Colonic mucosa (tissue), 4 donors: ENCODE measurements at regions not wholly inside any gene's neighbourhood (a gene's known extent, or its start where the extent isn't known, plus 50 kb on each side); places are given as distances from the start of the nearest gene placed in this dataset.

ENCODE experiments used
- DNase-seq: peaks from one replicate; pipeline ENCODE4 v3.0.0-alpha.2; 2020
- H3K27ac ChIP-seq: fragments of 200-600 bp; one replicate; pipeline ENCODE4 v1.8.0; 2021
- H3K27me3 ChIP-seq: fragments of 200-600 bp; one replicate; pipeline ENCODE4 v1.8.0; 2021
- H3K36me3 ChIP-seq: fragments of 200-600 bp; one replicate; pipeline ENCODE4 v1.8.0; 2021
- H3K4me1 ChIP-seq: fragments of 200-600 bp; one replicate; pipeline ENCODE4 v1.8.0; 2021; ENCODE audit warnings: mild to moderate bottlenecking
- H3K4me3 ChIP-seq: fragments of 200-600 bp; one replicate; pipeline ENCODE4 v1.8.0; 2021
- H3K9ac ChIP-seq, 2 donors: one replicate each; pipeline ENCODE4 v1.7.0; 2013; ENCODE audit warnings: control low read depth in 2 of 2, low read depth in 2 of 2, low read length in 2 of 2
- H3K9me3 ChIP-seq: fragments of 200-600 bp; one replicate; pipeline ENCODE4 v1.8.0; 2021
- intact Hi-C: fragments of 100-400 bp; cut with DNase I; formaldehyde crosslinking; loops from one replicate; pipeline ENCODE4 v1.14.1; 2022
- TF ChIP-seq, protein P1 (sequence below): fragments of 200-600 bp; IDR thresholded peaks from one replicate; pipeline ENCODE4 v1.8.0; 2022; ENCODE audit warnings: antibody characterized with exemption, mild to moderate bottlenecking
- donor health status: healthy.
- donor health status: DM: no; HTN: no; CAD: no.
- donor health status: DM: no; HTN: no; CAD: no.

DNA sequence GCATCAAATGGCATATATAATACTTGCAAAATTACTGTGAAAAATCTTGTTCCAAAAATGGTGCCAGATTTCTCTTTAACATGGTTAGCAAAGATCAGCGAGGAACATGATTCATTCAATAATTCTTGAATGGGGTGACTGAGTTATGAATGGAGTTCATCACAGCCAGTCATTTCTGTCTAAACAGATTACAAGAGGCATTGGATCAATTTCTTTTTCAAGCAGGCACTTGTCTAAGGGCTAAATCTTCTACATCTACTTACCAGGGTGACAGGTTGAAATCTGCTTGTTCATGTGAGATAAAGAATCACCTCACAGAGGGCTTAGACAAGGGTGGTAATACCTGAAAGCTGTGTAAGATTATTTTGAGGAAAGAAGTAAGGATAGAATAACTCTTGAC is 247.7 kb downstream of the ATP23 start:
- no peaks in the 10 kb centered on the region for H3K4me1 ChIP-seq
- no peak overlapping the region for H3K9ac ChIP-seq
- no peaks in the 10 kb centered on the region for H3K36me3 ChIP-seq
- intact Hi-C loops, result no loop called here
- H3K4me3 ChIP-seq, result no peak overlapping the region
- DNase-seq, result no peak
- H3K27ac ChIP-seq, result no peak overlapping the region
- no peaks in the 10 kb centered on the region for H3K9me3 ChIP-seq
- no peaks in the 10 kb centered on the region for H3K27me3 ChIP-seq
- TF ChIP-seq, protein P1, sequence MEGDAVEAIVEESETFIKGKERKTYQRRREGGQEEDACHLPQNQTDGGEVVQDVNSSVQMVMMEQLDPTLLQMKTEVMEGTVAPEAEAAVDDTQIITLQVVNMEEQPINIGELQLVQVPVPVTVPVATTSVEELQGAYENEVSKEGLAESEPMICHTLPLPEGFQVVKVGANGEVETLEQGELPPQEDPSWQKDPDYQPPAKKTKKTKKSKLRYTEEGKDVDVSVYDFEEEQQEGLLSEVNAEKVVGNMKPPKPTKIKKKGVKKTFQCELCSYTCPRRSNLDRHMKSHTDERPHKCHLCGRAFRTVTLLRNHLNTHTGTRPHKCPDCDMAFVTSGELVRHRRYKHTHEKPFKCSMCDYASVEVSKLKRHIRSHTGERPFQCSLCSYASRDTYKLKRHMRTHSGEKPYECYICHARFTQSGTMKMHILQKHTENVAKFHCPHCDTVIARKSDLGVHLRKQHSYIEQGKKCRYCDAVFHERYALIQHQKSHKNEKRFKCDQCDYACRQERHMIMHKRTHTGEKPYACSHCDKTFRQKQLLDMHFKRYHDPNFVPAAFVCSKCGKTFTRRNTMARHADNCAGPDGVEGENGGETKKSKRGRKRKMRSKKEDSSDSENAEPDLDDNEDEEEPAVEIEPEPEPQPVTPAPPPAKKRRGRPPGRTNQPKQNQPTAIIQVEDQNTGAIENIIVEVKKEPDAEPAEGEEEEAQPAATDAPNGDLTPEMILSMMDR, result no peak

DNA sequence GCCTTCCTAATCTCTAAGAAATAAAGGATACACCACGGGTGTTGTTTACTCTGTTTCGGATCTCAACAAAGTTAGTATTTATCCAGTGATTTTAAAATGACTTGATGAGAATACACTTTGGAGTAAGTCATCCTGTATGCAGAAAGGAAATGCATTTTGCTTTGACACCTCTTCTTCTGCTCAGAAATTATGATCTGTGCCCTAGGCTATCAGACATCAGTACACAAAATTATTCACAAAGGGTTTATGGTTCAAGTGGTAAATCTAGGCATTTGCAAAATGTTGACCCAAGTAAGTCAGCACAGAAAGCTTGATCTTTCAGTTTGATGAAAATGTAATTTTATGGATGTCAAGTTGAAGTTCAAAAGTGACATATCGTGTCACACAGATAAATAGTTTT is 248.5 kb downstream of the ATP23 start:
- H3K4me1 ChIP-seq, result no peaks in the 10 kb centered on the region
- intact Hi-C loops, result no loop called here
- no peaks in the 10 kb centered on the region for H3K27me3 ChIP-seq
- no peak overlapping the region for H3K4me3 ChIP-seq
- TF ChIP-seq, protein P1, result no peak
- no peak overlapping the region for H3K9ac ChIP-seq
- H3K36me3 ChIP-seq, result no peaks in the 10 kb centered on the region
- H3K27ac ChIP-seq, result no peak overlapping the region
- H3K9me3 ChIP-seq, result no peaks in the 10 kb centered on the region
- no peak for DNase-seq

DNA sequence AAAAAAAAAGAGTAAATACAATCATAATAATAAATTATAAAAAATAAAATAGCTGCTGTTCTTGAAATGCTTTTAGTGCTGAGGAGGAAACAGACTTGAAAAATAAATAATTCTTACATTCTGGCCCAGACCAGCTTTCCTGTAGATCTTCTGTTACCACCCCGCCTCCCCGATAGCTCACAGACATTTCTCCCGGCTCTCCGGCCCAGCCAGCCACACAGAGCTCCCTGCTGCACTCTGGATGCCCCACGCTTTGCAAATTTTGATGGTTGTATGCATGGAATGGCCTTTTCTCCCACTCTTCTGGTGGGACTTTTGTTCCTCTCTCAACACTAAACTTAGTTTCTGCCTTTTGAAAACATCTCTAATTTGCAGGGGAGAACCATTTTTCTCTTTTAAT is 249.3 kb downstream of the ATP23 start:
- no peak overlapping the region for H3K27ac ChIP-seq
- no peaks in the 10 kb centered on the region for H3K27me3 ChIP-seq
- no peaks in the 10 kb centered on the region for H3K9me3 ChIP-seq
- intact Hi-C loops, result no loop called here
- TF ChIP-seq, protein P1, result no peak
- H3K4me3 ChIP-seq, result no peak overlapping the region
- H3K4me1 ChIP-seq, result no peaks in the 10 kb centered on the region
- no peaks in the 10 kb centered on the region for H3K36me3 ChIP-seq
- H3K9ac ChIP-seq, result no peak overlapping the region
- no peak for DNase-seq

DNA sequence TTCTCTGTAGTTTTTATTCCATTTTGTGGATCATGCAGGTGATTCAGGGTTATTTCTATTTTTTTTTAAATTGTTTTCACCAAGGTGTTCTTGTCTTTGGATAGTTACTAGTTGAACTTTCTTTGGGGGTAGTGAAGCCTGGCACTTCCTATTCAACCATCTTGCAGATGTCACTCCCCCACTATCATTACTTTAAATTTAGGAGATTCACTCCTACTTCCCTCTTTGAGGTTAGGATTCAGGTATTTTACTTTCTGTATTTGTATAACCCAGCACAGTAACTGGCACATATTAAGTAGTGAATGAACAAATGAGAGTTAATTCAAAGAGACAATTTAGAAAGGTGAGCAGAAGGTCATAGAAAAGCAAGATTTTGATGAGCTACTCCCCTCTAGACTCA is 255.6 kb downstream of the ATP23 start:
- TF ChIP-seq, protein P1, result no peak
- no peak for DNase-seq
- Histone ChIP-seq H3K9ac (no peak overlapping the region), H3K36me3 (no peaks in the 10 kb centered on the region), H3K4me1 (no peaks in the 10 kb centered on the region), H3K27ac (no peak overlapping the region), H3K27me3 (no peaks in the 10 kb centered on the region), H3K4me3 (no peak overlapping the region), H3K9me3 (no peaks in the 10 kb centered on the region)
- intact Hi-C loops, result no loop called here

DNA sequence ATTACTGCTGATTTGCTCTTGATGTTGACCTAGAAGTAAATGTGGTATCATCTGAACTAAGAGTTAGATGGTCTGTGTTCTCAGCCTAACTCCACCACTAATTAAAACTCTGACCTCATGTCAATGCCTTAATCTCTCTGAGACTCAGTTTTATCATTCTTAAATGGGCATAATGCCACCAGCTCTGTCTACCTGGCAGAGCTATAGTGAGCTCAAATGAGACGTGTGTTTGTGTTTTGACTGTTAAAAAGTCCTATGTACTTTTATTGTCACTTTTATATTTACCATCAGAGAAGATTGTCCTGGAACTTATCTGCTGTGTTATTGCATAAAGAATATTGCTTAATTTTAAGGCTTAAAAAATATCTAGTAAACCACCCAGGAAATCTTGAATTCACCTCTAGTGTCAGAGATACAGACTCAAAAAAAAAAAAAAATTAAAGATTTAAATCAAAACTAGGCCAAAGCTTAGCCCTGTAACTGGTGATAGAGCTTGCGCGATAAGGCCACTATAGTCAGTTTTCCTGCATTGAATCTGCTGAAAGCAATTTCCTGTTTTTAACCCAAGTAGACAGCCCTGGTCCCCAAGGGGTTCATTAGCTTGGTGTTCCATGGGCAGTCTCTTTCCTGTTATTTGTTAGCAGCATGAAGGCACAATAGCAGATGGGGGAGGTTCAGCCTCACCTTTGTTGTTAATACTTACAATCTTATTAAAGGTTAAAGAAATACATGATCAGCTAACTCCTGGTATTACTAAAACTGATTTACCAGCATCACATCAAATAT is 261.8 kb downstream of the ATP23 start:
- H3K9ac ChIP-seq, result no peak overlapping the region
- no peaks in the 10 kb centered on the region for H3K9me3 ChIP-seq
- no peaks in the 10 kb centered on the region for H3K36me3 ChIP-seq
- H3K4me3 ChIP-seq, result no peak overlapping the region
- no peak for DNase-seq
- TF ChIP-seq, protein P1, result no peak
- H3K27ac ChIP-seq, result no peak overlapping the region
- H3K27me3 ChIP-seq, result no peaks in the 10 kb centered on the region
- intact Hi-C loops, result no loop called here
- no peaks in the 10 kb centered on the region for H3K4me1 ChIP-seq
